Lower leg skin (tissue), 4 donors: ENCODE measurements at regions not wholly inside any gene's neighbourhood (a gene's known extent, or its start where the extent isn't known, plus 50 kb on each side); places are given as distances from the start of the nearest gene placed in this dataset.

Source experiments
- DNase-seq, 2 donors: peaks; one replicate each; pipeline ENCODE4 v3.0.0-alpha.2; 2019; ENCODE audit warnings: low spot score in 2 of 2
- H3K4me3 ChIP-seq: fragments of 200-600 bp; sonication (generic); 2 replicates; pipeline ENCODE4 v1.5.1; 2017; ENCODE audit warnings: mild to moderate bottlenecking, low read depth; ENCODE audit not compliant: poor library complexity, severe bottlenecking
- POLR2A ChIP-seq, 2 donors: fragments of 450-650 bp; IDR thresholded peaks; one replicate each; pipeline ENCODE4 v1.6.1; 2016 to 2017; ENCODE audit warnings: antibody characterized with exemption in 2 of 2, mild to moderate bottlenecking in 1 of 2, moderate library complexity in 1 of 2
- WGBS, 2 donors: methylation state at CpG; one replicate each; pipeline ENCODE4 v1.1.5; 2018; 5-methylcytosine and 5-hydroxymethylcytosine counted together
- intact Hi-C: fragments of 100-400 bp; cut with DNase I; formaldehyde crosslinking; loops from one replicate; pipeline ENCODE4 v1.15.0; 2023; ENCODE audit warnings: low total_unique reads
- TF ChIP-seq, protein P1 (sequence below), 3 donors: fragments of 450-650 bp; IDR thresholded peaks; one replicate each; pipeline ENCODE4 v1.5.1; 2016; ENCODE audit warnings: antibody characterized with exemption in 3 of 3, mild to moderate bottlenecking in 3 of 3, moderate library complexity in 2 of 3

DNA sequence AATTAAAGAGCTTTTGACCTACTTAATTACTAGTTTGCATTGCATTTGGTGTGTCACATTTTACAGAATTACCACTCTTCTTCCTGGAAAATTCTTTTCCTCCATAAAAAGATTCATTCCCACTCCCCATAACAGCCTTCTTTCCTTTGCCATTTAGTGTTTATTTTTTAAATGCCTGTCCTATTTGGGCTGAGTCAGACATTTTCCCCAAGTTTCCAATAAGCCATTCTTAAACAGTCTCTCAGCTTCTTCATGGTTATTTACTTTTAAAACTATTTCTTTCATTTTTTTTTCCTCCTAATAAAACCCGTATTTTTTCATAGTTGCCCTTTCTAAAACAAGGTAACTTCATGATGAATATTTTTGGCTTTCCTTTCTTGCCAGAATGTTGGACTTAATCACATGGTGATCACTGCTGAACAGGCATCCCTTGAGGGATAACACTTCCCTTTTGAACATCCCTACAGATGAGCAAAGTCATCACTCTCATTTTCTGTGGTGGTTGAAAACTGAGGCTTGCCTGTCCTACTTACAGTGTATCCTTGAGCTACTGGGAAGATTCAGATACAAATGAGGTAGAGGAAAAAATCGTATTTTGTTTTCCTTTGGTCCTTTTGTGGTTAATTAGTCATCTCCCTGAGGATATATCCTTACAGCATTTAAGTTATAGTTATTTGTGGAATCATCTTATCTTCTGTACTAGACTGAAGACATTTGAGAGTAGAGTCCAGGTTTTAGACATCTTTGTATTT is 520.5 kb upstream of the NR3C2 start:
- no peak overlapping the region for H3K4me3 ChIP-seq
- no peak for TF ChIP-seq POLR2A (IDR thresholded peaks at IDR 0.05)
- TF ChIP-seq, protein P1, sequence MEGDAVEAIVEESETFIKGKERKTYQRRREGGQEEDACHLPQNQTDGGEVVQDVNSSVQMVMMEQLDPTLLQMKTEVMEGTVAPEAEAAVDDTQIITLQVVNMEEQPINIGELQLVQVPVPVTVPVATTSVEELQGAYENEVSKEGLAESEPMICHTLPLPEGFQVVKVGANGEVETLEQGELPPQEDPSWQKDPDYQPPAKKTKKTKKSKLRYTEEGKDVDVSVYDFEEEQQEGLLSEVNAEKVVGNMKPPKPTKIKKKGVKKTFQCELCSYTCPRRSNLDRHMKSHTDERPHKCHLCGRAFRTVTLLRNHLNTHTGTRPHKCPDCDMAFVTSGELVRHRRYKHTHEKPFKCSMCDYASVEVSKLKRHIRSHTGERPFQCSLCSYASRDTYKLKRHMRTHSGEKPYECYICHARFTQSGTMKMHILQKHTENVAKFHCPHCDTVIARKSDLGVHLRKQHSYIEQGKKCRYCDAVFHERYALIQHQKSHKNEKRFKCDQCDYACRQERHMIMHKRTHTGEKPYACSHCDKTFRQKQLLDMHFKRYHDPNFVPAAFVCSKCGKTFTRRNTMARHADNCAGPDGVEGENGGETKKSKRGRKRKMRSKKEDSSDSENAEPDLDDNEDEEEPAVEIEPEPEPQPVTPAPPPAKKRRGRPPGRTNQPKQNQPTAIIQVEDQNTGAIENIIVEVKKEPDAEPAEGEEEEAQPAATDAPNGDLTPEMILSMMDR (IDR thresholded peaks at IDR 0.05), result no peak
- no peak for DNase-seq
- intact Hi-C loops, result no loop called here
- 38 to 40% methylated on average over 2 of the region's 2 CpGs for WGBS, 2 donors

DNA sequence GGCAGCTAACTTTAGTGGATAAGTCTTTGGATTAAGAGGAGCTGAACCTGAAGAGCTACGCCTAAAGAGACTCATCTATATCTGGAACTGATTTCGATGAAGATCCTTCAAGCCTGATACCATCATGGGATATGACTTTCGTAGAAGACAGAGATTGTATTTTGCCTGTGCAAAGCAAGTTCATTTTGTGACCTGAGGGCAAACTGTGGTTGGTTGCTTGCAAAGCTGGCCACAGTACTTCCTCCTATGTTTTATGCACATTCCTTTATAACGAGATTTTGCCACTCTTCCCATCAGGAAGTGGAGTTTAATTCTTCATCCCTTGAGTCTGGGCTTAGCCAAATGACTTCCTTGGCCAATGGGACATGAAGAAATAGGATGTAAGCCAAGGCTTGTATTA is 519.3 kb upstream of the NR3C2 start:
- intact Hi-C loops, result no loop called here
- TF ChIP-seq, protein P1 (IDR thresholded peaks at IDR 0.05), result no peak
- TF ChIP-seq POLR2A (IDR thresholded peaks at IDR 0.05), result no peak
- no peak for DNase-seq
- H3K4me3 ChIP-seq, result no peak overlapping the region
- WGBS, 2 donors, result 64 to 69% methylated on average over 4 of the region's 4 CpGs

DNA sequence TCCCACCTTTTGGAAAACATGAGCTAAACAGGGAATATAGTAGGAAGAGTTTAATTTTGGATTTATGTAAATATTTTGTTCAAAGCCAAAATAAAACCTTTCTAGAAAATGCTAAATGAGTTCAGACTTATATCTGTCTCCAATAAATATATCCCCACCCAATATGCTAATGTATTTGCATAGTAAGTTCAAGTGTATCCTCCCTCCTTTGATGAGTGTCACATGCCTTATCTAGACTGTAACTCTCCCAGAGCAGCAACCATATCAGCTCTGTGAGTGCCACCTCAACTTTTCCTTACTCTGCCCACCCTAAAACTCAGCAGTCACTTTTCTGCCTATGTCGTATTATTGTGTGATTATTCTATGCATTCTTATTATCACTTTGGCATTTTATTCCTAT is 516.1 kb upstream of the NR3C2 start:
- no peak for TF ChIP-seq POLR2A (IDR thresholded peaks at IDR 0.05)
- TF ChIP-seq, protein P1 (IDR thresholded peaks at IDR 0.05), result no peak
- intact Hi-C loops, result no loop called here
- H3K4me3 ChIP-seq, result no peak overlapping the region
- WGBS, 2 donors, result 74 to 88% methylated on average over 1 of the region's 1 CpG
- no peak for DNase-seq

- WGBS, 2 donors, result 94 to 96% methylated on average over 1 of the region's 1 CpG
- TF ChIP-seq, protein P1 (IDR thresholded peaks at IDR 0.05), result no peak
- TF ChIP-seq POLR2A (IDR thresholded peaks at IDR 0.05), result no peak
- H3K4me3 ChIP-seq, result no peak overlapping the region
- intact Hi-C loops, result no loop called here
- no peak for DNase-seq
These were observed 513.5 kb upstream of the NR3C2 start for GRCh38 chr4:148955564-148956297.

DNA sequence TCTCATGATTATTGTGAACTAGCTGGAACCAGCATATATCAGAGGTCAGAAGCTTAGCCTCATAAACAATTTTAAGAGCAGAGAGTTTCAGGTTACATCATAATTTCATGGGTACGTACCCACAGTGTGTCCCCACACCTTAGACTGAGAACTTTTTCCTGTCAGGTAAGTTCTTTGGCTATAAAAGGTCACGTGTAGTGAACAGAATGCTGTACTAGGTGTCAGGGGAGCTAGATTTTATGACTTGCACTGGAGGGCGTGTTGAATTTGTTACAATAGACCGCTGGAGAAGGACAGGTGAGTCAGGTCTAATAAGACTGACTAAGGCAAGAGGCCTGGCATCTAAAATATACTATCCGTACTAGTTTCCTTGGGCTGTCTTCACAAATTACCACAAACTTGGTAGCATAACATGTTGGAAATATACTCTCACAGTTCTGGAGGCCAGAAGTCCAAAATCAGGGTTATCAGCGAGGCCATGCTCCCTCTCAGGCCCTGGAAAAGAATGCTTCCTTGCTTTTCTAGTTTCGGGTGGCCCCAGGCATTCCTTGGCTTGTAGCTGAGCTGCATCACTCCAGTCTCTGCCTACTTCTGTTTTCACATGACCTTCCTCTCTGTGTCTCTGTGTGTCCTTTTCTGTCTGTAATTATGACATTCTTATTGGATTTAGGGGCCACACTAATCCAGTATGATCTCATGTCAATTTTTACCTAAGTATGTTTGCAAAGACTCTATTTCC is 512.0 kb upstream of the NR3C2 start:
- 86 to 88% methylated on average over 7 of the region's 7 CpGs for WGBS, 2 donors
- intact Hi-C loops, result no loop called here
- DNase-seq, result no peak
- H3K4me3 ChIP-seq, result no peak overlapping the region
- TF ChIP-seq, protein P1 (IDR thresholded peaks at IDR 0.05), result no peak
- TF ChIP-seq POLR2A (IDR thresholded peaks at IDR 0.05), result no peak
